Chondrocyte (in vitro differentiated cells): ENCODE measurements at regions not wholly inside any gene's neighbourhood (a gene's known extent, or its start where the extent isn't known, plus 50 kb on each side); places are given as distances from the start of the nearest gene placed in this dataset.

Experiments used
- DNase-seq: peaks from one replicate; pipeline ENCODE4 v3.0.0; 2021; ENCODE audit warnings: mixed read lengths, low spot score
- H3K27ac Mint-ChIP-seq: one replicate; pipeline ENCODE4 v1.8.0; 2021; ENCODE audit warnings: mild to moderate bottlenecking, moderate library complexity, mixed read lengths; ENCODE audit not compliant: unreplicated experiment
- H3K27me3 Mint-ChIP-seq: 2 replicates; pipeline ENCODE4 v1.8.0; 2021; ENCODE audit warnings: low read depth, mixed read lengths
- H3K36me3 Mint-ChIP-seq: 2 replicates; pipeline ENCODE4 v1.8.0; 2021; ENCODE audit warnings: low read depth, mixed read lengths
- H3K4me1 Mint-ChIP-seq: 2 replicates; pipeline ENCODE4 v1.8.0; 2021; ENCODE audit warnings: low read depth, mild to moderate bottlenecking, mixed read lengths
- H3K4me3 Mint-ChIP-seq: one replicate; pipeline ENCODE4 v1.8.0; 2021; ENCODE audit warnings: mild to moderate bottlenecking, moderate library complexity, mixed read lengths; ENCODE audit not compliant: unreplicated experiment
- H3K9me3 Mint-ChIP-seq: 2 replicates; pipeline ENCODE4 v1.8.0; 2021; ENCODE audit warnings: low read depth, mixed read lengths
- CTCF ChIP-seq: fragments of 200-600 bp; sonication (generic); IDR thresholded peaks from 2 replicates; pipeline ENCODE4 v1.5.0; 2021; ENCODE audit warnings: antibody characterized with exemption, mild to moderate bottlenecking, moderate library complexity

- TF ChIP-seq CTCF = no peak
- peaks cover 5% of the 10 kb centered on the region for H3K27me3 Mint-ChIP-seq
- H3K9me3 Mint-ChIP-seq = no peaks in the 10 kb centered on the region
Measured at GRCh38 chr15:29477256-29477655, 207.6 kb upstream of the NSMCE3 start.

GRCh38 chr15:29476503-29477080, 207.0 kb upstream of the NSMCE3 start:
- H3K4me1 Mint-ChIP-seq = no peaks in the 10 kb centered on the region
- no peak overlapping the region for H3K27ac Mint-ChIP-seq
- TF ChIP-seq CTCF = no peak
- H3K36me3 Mint-ChIP-seq = no peaks in the 10 kb centered on the region
- H3K4me3 Mint-ChIP-seq = no peak overlapping the region
- DNase-seq = no peak
- H3K9me3 Mint-ChIP-seq = no peaks in the 10 kb centered on the region
- peaks cover 4% of the 10 kb centered on the region for H3K27me3 Mint-ChIP-seq

More at GRCh38 chr15:29477256-29477655, 207.6 kb upstream of the NSMCE3 start:
- Mint-ChIP-seq H3K27ac (no peak overlapping the region), H3K36me3 (no peaks in the 10 kb centered on the region), H3K4me1 (no peaks in the 10 kb centered on the region), H3K4me3 (no peak overlapping the region)
- DNase-seq = no peak

GRCh38 chr15:29475096-29475495, 205.5 kb upstream of the NSMCE3 start:
- Mint-ChIP-seq H3K27ac (no peak overlapping the region), H3K4me3 (no peak overlapping the region), H3K36me3 (no peaks in the 10 kb centered on the region), H3K4me1 (no peaks in the 10 kb centered on the region), H3K27me3 (peaks cover 9% of the 10 kb centered on the region), H3K9me3 (no peaks in the 10 kb centered on the region)
- no peak for DNase-seq
- no peak for TF ChIP-seq CTCF

GRCh38 chr15:29473621-29474105, 204.0 kb upstream of the NSMCE3 start:
- no peak for DNase-seq
- H3K36me3 Mint-ChIP-seq = no peaks in the 10 kb centered on the region
- H3K27ac Mint-ChIP-seq = no peak overlapping the region
- TF ChIP-seq CTCF = no peak
- H3K9me3 Mint-ChIP-seq = no peaks in the 10 kb centered on the region
- no peak overlapping the region for H3K4me3 Mint-ChIP-seq
- no peaks in the 10 kb centered on the region for H3K4me1 Mint-ChIP-seq
- H3K27me3 Mint-ChIP-seq = peaks cover 5% of the 10 kb centered on the region

GRCh38 chr15:29472901-29473445, 203.4 kb upstream of the NSMCE3 start:
- Mint-ChIP-seq H3K27me3 (peaks cover 5% of the 10 kb centered on the region), H3K4me1 (no peaks in the 10 kb centered on the region), H3K9me3 (no peaks in the 10 kb centered on the region), H3K36me3 (no peaks in the 10 kb centered on the region), H3K27ac (no peak overlapping the region), H3K4me3 (no peak overlapping the region)
- DNase-seq = no peak
- TF ChIP-seq CTCF = no peak
